Tongue (tissue), 1 donor: ENCODE measurements at regions not wholly inside any gene's neighbourhood (a gene's known extent, or its start where the extent isn't known, plus 50 kb on each side); places are given as distances from the start of the nearest gene placed in this dataset.
A peak's percentile ranks its signal among the peaks of the same experiment; 100 is the strongest.
"Not testable (repeated sequence)": the region's sequence is repeated elsewhere in the genome, so short reads cannot be mapped to it uniquely, and the experiment has no call there.

Experiments used
- DNase-seq: peaks from one replicate; pipeline ENCODE4 v3.0.0-alpha.2; 2015

GRCh38 chr4:152193059-152193458, 342.8 kb downstream of the FBXW7 start:
- no peak for DNase-seq

- no peak for DNase-seq
Measured at GRCh38 chr4:152190907-152191306, 345.0 kb downstream of the FBXW7 start.

- no peak for DNase-seq
Measured at GRCh38 chr4:152189451-152190179, 346.3 kb downstream of the FBXW7 start.

GRCh38 chr4:152188801-152189200, 347.1 kb downstream of the FBXW7 start:
- DNase-seq = no peak

GRCh38 chr4:152187693-152188092, 348.2 kb downstream of the FBXW7 start:
- no peak for DNase-seq

GRCh38 chr4:152185786-152186550, 349.9 kb downstream of the FBXW7 start:
- peak; percentile 46 for DNase-seq

- DNase-seq = no peak
Measured at GRCh38 chr4:152181150-152181549, 354.7 kb downstream of the FBXW7 start.

- no peak for DNase-seq
Measured at GRCh38 chr4:152180369-152180768, 355.5 kb downstream of the FBXW7 start.

- DNase-seq = not testable (repeated sequence)
Measured at GRCh38 chr4:152177538-152177937, 358.4 kb downstream of the FBXW7 start.

- DNase-seq = no peak
Measured at GRCh38 chr4:152176627-152177214, 359.2 kb downstream of the FBXW7 start.

GRCh38 chr4:152175586-152175985, 360.3 kb downstream of the FBXW7 start:
- DNase-seq = no peak

- peak; percentile 55 for DNase-seq
Measured at GRCh38 chr4:152172146-152172545, 363.7 kb downstream of the FBXW7 start.

- no peak for DNase-seq
Measured at GRCh38 chr4:152171556-152171955, 364.3 kb downstream of the FBXW7 start.

- DNase-seq = no peak
Measured at GRCh38 chr4:152169683-152170082, 366.2 kb downstream of the FBXW7 start.

GRCh38 chr4:152168987-152169616, 366.8 kb downstream of the FBXW7 start:
- no peak for DNase-seq

- DNase-seq = peak; percentile 70
Measured at GRCh38 chr4:152166567-152166966, 369.3 kb downstream of the FBXW7 start.

GRCh38 chr4:152165846-152166245, 370.0 kb downstream of the FBXW7 start:
- no peak for DNase-seq

- peak; percentile 16 for DNase-seq
Measured at GRCh38 chr4:152165146-152165545, 370.7 kb downstream of the FBXW7 start.

- no peak for DNase-seq
Measured at GRCh38 chr4:152164561-152164960, 371.3 kb downstream of the FBXW7 start.

GRCh38 chr4:152162331-152162697, 373.6 kb downstream of the FBXW7 start:
- DNase-seq = no peak

GRCh38 chr4:152161676-152162330, 374.1 kb downstream of the FBXW7 start:
- DNase-seq = no peak

GRCh38 chr4:152160225-152160800, 375.6 kb downstream of the FBXW7 start:
- DNase-seq = no peak
